ENCODE measurements at regions not wholly inside any gene's neighbourhood (a gene's known extent, or its start where the extent isn't known, plus 50 kb on each side); places are given as distances from the start of the nearest gene placed in this dataset.

DNA sequence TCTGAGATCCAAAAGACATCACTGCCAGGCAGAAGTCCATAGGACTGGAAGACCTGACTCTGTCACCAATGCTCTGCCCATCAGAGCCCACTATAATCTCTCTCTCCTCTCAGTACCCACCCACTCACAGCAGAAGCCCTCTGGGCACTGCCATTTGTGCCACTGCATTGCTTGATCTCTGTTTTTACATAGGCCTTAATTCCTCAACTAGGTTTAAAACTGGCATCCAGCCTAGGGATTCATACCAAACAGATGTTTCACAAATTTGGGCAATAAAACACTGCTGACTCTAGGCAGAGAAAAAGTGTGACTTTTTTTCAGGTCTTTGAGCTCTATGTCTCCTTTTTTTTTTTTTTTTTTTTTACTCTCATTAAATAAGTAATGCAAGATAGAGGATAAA is 91.1 kb upstream of the RANBP3L start:
- no peak for ATAC-seq
- intact Hi-C loops (cut with micrococcal nuclease; ENCODE audit: unreplicated experiment) (no loop called here), in situ Hi-C loops (cut with HindIII; ENCODE audit: low pct_unique_long_range_greater_than_20kb, low sequenced_read_pairs) (no loop called here)
- Histone ChIP-seq H3K4me1 (ENCODE audit: control insufficient read depth, insufficient read depth, low read length) (no peaks in the 10 kb centered on the region), H3K27me3 (ENCODE audit: control insufficient read depth, insufficient read depth, low read length) (peaks cover 2% of the 10 kb centered on the region; the same call in 1 of the 2 replicates), H3K9me3 (ENCODE audit: control insufficient read depth, insufficient read depth, low read depth, low read length) (no peaks in the 10 kb centered on the region), H3K27ac (ENCODE audit: low read length) (no peak overlapping the region), H3K4me3 (ENCODE audit: low read depth in 2 of 2, low read length in 2 of 2) (no peak overlapping the region), H3K36me3 (ENCODE audit: control insufficient read depth, insufficient read depth, low read length) (no peaks in the 10 kb centered on the region)
- DNase-seq (ENCODE audit: low read depth, low spot score): no peak
- POLR2A ChIA-PET: interaction anchor here (0.6 kb wide), 1 partner anchor 195 kb away, joined by 5 read pairs; no protein-coding TSS in a partner anchor
- CTCF ChIA-PET: interaction anchor here (0.6 kb wide), 1 partner anchor 87 kb away, joined by 5 read pairs; no protein-coding TSS in a partner anchor
- no peak for TF ChIP-seq TCF7L2 (IDR thresholded peaks at IDR 0.05; ENCODE audit: low read depth, low read length)
- TF ChIP-seq, protein P1, sequence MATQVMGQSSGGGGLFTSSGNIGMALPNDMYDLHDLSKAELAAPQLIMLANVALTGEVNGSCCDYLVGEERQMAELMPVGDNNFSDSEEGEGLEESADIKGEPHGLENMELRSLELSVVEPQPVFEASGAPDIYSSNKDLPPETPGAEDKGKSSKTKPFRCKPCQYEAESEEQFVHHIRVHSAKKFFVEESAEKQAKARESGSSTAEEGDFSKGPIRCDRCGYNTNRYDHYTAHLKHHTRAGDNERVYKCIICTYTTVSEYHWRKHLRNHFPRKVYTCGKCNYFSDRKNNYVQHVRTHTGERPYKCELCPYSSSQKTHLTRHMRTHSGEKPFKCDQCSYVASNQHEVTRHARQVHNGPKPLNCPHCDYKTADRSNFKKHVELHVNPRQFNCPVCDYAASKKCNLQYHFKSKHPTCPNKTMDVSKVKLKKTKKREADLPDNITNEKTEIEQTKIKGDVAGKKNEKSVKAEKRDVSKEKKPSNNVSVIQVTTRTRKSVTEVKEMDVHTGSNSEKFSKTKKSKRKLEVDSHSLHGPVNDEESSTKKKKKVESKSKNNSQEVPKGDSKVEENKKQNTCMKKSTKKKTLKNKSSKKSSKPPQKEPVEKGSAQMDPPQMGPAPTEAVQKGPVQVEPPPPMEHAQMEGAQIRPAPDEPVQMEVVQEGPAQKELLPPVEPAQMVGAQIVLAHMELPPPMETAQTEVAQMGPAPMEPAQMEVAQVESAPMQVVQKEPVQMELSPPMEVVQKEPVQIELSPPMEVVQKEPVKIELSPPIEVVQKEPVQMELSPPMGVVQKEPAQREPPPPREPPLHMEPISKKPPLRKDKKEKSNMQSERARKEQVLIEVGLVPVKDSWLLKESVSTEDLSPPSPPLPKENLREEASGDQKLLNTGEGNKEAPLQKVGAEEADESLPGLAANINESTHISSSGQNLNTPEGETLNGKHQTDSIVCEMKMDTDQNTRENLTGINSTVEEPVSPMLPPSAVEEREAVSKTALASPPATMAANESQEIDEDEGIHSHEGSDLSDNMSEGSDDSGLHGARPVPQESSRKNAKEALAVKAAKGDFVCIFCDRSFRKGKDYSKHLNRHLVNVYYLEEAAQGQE (IDR thresholded peaks at IDR 0.05; ENCODE audit: insufficient read depth in 1 of 2, low read depth in 2 of 2, low read length in 1 of 2): no peak
- no TSS peak for BruUV-seq (replicated peaks)

DNA sequence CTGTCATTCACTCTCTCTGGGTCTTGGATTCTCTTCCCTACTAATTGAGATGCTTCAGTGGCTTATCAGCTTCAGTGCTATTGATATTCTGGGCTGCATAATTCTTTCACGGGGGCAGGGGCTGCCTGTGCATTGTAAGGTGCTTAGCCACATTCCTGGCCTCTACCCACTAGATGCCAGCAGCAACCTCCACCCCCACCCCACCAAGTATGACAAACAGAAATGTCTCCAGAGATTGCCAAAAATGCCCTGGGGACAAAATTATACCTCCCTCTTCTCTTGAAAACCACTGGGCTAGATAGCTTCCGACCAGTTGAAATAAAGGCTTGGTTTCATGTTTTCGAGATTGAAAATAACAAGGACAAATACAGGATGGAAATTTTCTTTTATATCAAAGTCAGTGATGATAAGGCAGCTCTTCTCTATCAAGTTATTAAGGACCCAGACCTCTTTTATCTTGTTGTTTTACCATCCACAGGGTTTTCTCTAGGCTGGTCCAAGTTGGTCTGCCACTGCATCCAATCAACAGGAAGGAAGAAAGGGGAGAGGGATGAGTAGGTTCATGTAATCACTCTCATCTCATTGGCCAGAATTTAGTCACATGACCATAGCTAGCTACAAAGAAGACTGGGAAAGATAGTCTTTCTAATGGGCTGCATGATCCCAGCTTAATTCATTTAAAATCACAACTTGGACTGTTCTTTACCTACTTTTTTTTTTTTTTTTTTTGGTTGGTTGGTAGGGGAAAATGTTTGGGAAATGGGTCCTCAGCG is 92.1 kb upstream of the RANBP3L start:
- intact Hi-C loops (cut with micrococcal nuclease; ENCODE audit: unreplicated experiment): no loop called here
- POLR2A ChIA-PET: no interaction called here
- H3K4me1 ChIP-seq (ENCODE audit: control insufficient read depth, insufficient read depth, low read length): no peaks in the 10 kb centered on the region

More for the DNA sequence above, 92.1 kb upstream of the RANBP3L start:
- Histone ChIP-seq H3K9me3 (ENCODE audit: control insufficient read depth, insufficient read depth, low read depth, low read length) (no peaks in the 10 kb centered on the region), H3K27me3 (ENCODE audit: control insufficient read depth, insufficient read depth, low read length) (peaks cover 2% of the 10 kb centered on the region; the same call in 1 of the 2 replicates), H3K36me3 (ENCODE audit: control insufficient read depth, insufficient read depth, low read length) (no peaks in the 10 kb centered on the region), H3K27ac (ENCODE audit: low read length) (no peak overlapping the region), H3K4me3 (ENCODE audit: low read depth in 2 of 2, low read length in 2 of 2) (no peak overlapping the region)
- no TSS peak for BruUV-seq (replicated peaks)
- CTCF ChIA-PET: interaction anchor here (0.6 kb wide), 2 partner anchors 21 to 1504 kb away, joined by 5 to 11 read pairs; no protein-coding TSS in a partner anchor
- in situ Hi-C loops (cut with HindIII; ENCODE audit: low pct_unique_long_range_greater_than_20kb, low sequenced_read_pairs): no loop called here
- DNase-seq (ENCODE audit: low read depth, low spot score) (no peak), ATAC-seq (no peak)
- TF ChIP-seq SIN3A (IDR thresholded peaks at IDR 0.05; ENCODE audit: borderline replicate concordance, insufficient read depth, low read depth, low read length): no peak
- no peak for TF ChIP-seq POLR2AphosphoS5 (IDR thresholded peaks at IDR 0.05; ENCODE audit: low read depth, low read length)
- no peak for TF ChIP-seq TCF7L2 (IDR thresholded peaks at IDR 0.05; ENCODE audit: low read depth, low read length)
- TF ChIP-seq, protein P2, sequence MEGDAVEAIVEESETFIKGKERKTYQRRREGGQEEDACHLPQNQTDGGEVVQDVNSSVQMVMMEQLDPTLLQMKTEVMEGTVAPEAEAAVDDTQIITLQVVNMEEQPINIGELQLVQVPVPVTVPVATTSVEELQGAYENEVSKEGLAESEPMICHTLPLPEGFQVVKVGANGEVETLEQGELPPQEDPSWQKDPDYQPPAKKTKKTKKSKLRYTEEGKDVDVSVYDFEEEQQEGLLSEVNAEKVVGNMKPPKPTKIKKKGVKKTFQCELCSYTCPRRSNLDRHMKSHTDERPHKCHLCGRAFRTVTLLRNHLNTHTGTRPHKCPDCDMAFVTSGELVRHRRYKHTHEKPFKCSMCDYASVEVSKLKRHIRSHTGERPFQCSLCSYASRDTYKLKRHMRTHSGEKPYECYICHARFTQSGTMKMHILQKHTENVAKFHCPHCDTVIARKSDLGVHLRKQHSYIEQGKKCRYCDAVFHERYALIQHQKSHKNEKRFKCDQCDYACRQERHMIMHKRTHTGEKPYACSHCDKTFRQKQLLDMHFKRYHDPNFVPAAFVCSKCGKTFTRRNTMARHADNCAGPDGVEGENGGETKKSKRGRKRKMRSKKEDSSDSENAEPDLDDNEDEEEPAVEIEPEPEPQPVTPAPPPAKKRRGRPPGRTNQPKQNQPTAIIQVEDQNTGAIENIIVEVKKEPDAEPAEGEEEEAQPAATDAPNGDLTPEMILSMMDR (IDR thresholded peaks at IDR 0.05): no peak
- TF ChIP-seq, protein P1 (IDR thresholded peaks at IDR 0.05; ENCODE audit: insufficient read depth in 1 of 2, low read depth in 2 of 2, low read length in 1 of 2): no peak

Data from Panc1 (cell line).